RWPE1 (cell line): ENCODE measurements at regions not wholly inside any gene's neighbourhood (a gene's known extent, or its start where the extent isn't known, plus 50 kb on each side); places are given as distances from the start of the nearest gene placed in this dataset.

ENCODE experiments used
- CTCF ChIA-PET: fragments of 350-600 bp; sonication (Branson Sonifier 250); formaldehyde crosslinking; extraction: SDS; loops from one replicate; lab custom pipeline; 2021; lab: Yijun Ruan, JAX
- POLR2A ChIA-PET: fragments of 400-600 bp; formaldehyde crosslinking; extraction: SDS; loops from one replicate; lab custom pipeline; 2020; ENCODE audit warnings: antibody characterized with exemption; ENCODE audit not compliant: low non-redundant PET; lab: Yijun Ruan, JAX
- DNase-seq: peaks from one replicate; pipeline ENCODE4 v3.0.0; 2012; ENCODE audit warnings: low spot score
- H3K27ac ChIP-seq: fragments of 450-650 bp; 2 replicates; pipeline ENCODE4 v1.5.1; 2017
- TF ChIP-seq, protein P1 (sequence below): fragments of 450-650 bp; conservative IDR thresholded peaks from 2 replicates; pipeline ENCODE4 v1.5.1; 2017; ENCODE audit warnings: low read depth, mild to moderate bottlenecking

DNA sequence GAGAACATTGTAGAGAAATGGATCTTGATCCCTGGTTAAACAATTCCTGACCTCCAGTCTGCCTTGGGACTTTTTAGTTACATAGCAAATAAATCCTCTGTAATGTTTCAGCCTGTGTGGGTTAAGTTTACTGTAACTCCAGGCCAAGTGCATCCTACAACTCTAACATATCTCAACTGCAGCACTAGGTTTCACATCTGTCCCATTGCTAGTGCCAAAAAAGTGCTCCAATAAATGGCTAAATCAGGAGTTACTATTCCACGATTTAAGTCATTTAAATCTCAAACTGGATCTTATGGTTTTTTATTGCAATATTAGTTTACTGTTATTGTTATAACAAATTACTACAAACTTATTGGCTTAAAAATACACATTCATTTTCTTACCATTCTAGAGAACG, 479.6 kb downstream of the GPAM start:
- no peak for DNase-seq
- ChIA-PET CTCF (no interaction called here), POLR2A (no interaction called here)
- H3K27ac ChIP-seq = no peak overlapping the region
- TF ChIP-seq, protein P1, sequence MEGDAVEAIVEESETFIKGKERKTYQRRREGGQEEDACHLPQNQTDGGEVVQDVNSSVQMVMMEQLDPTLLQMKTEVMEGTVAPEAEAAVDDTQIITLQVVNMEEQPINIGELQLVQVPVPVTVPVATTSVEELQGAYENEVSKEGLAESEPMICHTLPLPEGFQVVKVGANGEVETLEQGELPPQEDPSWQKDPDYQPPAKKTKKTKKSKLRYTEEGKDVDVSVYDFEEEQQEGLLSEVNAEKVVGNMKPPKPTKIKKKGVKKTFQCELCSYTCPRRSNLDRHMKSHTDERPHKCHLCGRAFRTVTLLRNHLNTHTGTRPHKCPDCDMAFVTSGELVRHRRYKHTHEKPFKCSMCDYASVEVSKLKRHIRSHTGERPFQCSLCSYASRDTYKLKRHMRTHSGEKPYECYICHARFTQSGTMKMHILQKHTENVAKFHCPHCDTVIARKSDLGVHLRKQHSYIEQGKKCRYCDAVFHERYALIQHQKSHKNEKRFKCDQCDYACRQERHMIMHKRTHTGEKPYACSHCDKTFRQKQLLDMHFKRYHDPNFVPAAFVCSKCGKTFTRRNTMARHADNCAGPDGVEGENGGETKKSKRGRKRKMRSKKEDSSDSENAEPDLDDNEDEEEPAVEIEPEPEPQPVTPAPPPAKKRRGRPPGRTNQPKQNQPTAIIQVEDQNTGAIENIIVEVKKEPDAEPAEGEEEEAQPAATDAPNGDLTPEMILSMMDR = no peak

DNA sequence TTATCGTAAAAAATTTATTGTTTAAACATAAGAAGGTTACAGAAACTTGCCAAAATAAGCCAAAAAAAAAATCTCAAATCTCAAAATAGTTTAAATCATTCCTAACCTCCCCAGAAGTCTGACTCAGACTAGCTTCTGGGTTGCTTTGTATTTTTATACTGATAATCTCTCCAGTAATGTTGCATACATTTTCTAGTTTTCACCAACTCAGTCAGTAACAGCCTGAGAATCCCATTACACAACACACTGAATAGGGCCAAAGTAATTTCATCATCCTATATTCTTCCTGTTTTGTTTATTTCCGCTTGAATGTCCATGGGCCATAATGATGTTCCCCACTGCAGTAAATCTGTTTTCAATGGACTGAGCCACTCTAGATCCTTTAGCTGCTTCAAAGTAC, 478.5 kb downstream of the GPAM start:
- TF ChIP-seq, protein P1 = no peak
- DNase-seq = no peak
- H3K27ac ChIP-seq = no peak overlapping the region
- ChIA-PET POLR2A (no interaction called here), CTCF (no interaction called here)

DNA sequence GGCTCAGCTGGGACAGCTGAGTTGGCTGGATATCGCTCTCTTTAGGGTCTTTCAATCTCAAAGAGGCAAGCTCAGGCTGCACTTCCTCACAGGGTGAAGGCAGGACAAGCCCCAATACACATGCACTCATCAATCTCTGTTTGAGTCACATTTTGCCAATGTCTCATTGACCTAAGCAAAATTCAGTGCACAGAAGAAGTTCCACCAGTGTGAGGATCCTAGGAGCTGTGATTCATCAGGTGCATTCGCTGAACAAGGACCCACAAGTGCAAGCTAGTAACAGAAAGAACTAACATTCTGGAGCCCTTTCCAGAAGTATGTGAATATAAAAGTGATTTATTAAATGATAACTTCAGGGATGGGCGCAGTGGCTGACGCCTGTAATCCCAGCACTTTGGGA, 477.2 kb downstream of the GPAM start:
- POLR2A ChIA-PET = no interaction called here
- CTCF ChIA-PET = interaction anchor here (0.5 kb wide), 1 partner anchor 9 kb away, joined by 3 read pairs; no protein-coding TSS in a partner anchor
- TF ChIP-seq, protein P1 = no peak
- DNase-seq = no peak
- no peak overlapping the region for H3K27ac ChIP-seq

DNA sequence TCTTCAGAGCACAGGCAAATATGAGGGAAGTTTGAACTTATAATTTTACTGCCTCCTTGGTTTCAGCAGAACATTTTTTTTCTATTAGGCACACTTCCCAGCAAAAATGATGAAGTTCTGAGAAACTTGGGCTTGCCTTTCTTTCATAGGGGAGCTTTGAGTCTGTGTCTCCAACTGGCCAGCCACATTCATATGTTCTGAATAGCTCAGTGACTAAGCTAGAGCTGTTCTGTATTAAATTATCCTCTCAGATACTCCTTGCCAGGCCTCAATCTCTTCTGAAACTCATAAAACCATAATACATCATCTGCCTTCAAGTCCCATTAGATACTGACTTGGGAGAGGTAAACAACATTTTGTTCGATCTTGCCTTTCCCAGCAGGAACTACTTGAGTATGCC, 476.5 kb downstream of the GPAM start:
- H3K27ac ChIP-seq = no peak overlapping the region

DNA sequence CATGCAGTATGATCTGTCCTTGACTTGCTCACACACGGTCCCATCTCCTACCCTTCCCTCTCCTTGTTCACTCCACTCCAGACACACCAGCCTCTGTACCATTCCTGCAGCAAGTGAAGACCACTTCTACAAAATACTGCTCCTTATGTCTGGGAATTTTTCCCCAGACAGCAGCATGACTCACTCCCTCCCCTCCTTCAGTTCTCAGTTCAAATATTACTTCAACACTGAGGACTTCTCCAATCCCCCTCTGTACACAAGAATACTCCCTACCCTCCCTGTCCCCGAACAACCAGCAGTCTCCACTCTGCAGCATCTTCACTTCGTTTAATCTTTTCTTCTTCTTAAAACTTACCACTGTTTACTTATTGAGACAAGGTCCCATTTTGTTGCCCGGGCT, 474.0 kb downstream of the GPAM start:
- ChIA-PET CTCF (no interaction called here), POLR2A (interaction anchor here (0.6 kb wide), 1 partner anchor 10 kb away, joined by 5 read pairs; no protein-coding TSS in a partner anchor)
- no peak for DNase-seq
- TF ChIP-seq, protein P1 = no peak
- no peak overlapping the region for H3K27ac ChIP-seq

More for the DNA sequence above, 476.5 kb downstream of the GPAM start:
- CTCF ChIA-PET = interaction anchor here (0.5 kb wide), 1 partner anchor 9 kb away, joined by 3 read pairs; no protein-coding TSS in a partner anchor
- POLR2A ChIA-PET = no interaction called here
- TF ChIP-seq, protein P1 = no peak
- no peak for DNase-seq

DNA sequence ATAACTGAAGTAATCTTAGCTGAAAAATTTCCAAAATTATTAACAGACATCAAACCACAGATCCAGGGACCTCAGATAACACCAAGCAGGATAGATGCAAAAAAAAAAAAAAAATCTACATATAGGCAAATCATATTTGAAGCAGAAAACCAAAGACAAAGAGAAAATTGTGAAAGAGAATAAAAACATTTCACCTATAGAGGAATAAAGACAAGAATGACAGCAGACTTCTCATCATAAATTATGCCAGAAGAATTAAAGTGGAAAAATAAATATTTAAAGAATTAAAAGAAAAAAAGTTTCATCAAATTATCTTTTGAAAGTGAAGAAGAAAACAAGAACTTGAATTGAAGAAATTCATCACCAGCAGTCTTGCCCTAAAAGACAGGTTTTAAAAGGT, 467.5 kb downstream of the GPAM start:
- POLR2A ChIA-PET = no interaction called here
- CTCF ChIA-PET = interaction anchor here (0.7 kb wide), 1 partner anchor 9 kb away, joined by 3 read pairs; no protein-coding TSS in a partner anchor
- no peak overlapping the region for H3K27ac ChIP-seq
- DNase-seq = no peak
- TF ChIP-seq, protein P1 = no peak
